Suppressor macrophage treated with lipopolysaccharide for 4 hours (primary cell): ENCODE measurements at regions not wholly inside any gene's neighbourhood (a gene's known extent, or its start where the extent isn't known, plus 50 kb on each side); places are given as distances from the start of the nearest gene placed in this dataset.
"Not testable (repeated sequence)": the region's sequence is repeated elsewhere in the genome, so short reads cannot be mapped to it uniquely, and the experiment has no call there.

Experiments
- DNase-seq: peaks from one replicate; pipeline ENCODE4 v3.0.0-alpha.2; 2020

- DNase-seq, result no peak
These were observed 159.1 kb upstream of the WDR1 start for GRCh38 chr4:10275696-10276095.

GRCh38 chr4:10273030-10273429, 156.4 kb upstream of the WDR1 start:
- DNase-seq, result no peak

- no peak for DNase-seq
These were observed 155.9 kb upstream of the WDR1 start for GRCh38 chr4:10272511-10272910.

GRCh38 chr4:10267066-10267465, 150.5 kb upstream of the WDR1 start:
- no peak for DNase-seq

GRCh38 chr4:10260777-10261176, 144.2 kb upstream of the WDR1 start:
- no peak for DNase-seq

GRCh38 chr4:10259976-10260375, 143.4 kb upstream of the WDR1 start:
- no peak for DNase-seq

GRCh38 chr4:10256203-10256602, 139.6 kb upstream of the WDR1 start:
- DNase-seq, result no peak

- no peak for DNase-seq
These were observed 137.2 kb upstream of the WDR1 start for GRCh38 chr4:10253765-10254164.

GRCh38 chr4:10245751-10246150, 129.2 kb upstream of the WDR1 start:
- peak; percentile 31 for DNase-seq

GRCh38 chr4:10243856-10244255, 127.3 kb upstream of the WDR1 start:
- no peak for DNase-seq

GRCh38 chr4:10240691-10241090, 124.1 kb upstream of the WDR1 start:
- no peak for DNase-seq

- DNase-seq, result no peak
These were observed 123.5 kb upstream of the WDR1 start for GRCh38 chr4:10239982-10240654.

- DNase-seq, result no peak
These were observed 120.5 kb upstream of the WDR1 start for GRCh38 chr4:10237131-10237530.

GRCh38 chr4:10232114-10232513, 115.5 kb upstream of the WDR1 start:
- no peak for DNase-seq

GRCh38 chr4:10226756-10227155, 110.2 kb upstream of the WDR1 start:
- DNase-seq, result no peak

- DNase-seq, result no peak
These were observed 108.5 kb upstream of the WDR1 start for GRCh38 chr4:10225096-10225495.

- no peak for DNase-seq
These were observed 107.2 kb upstream of the WDR1 start for GRCh38 chr4:10223782-10224181.

GRCh38 chr4:10213481-10213880, 96.9 kb upstream of the WDR1 start:
- not testable (repeated sequence) for DNase-seq

- DNase-seq, result no peak
These were observed 96.3 kb upstream of the WDR1 start for GRCh38 chr4:10212901-10213300.

- no peak for DNase-seq
These were observed 95.8 kb upstream of the WDR1 start for GRCh38 chr4:10212400-10212799.

GRCh38 chr4:10207116-10207515, 90.5 kb upstream of the WDR1 start:
- DNase-seq, result no peak

- DNase-seq, result no peak
These were observed 88.6 kb upstream of the WDR1 start for GRCh38 chr4:10205223-10205622.

- DNase-seq, result no peak
These were observed 87.9 kb upstream of the WDR1 start for GRCh38 chr4:10204401-10205058.

- DNase-seq, result no peak
These were observed 87.3 kb upstream of the WDR1 start for GRCh38 chr4:10203851-10204250.
